DMS79 (cell line): ENCODE measurements at regions not wholly inside any gene's neighbourhood (a gene's known extent, or its start where the extent isn't known, plus 50 kb on each side); places are given as distances from the start of the nearest gene placed in this dataset.
A peak's percentile ranks its signal among the peaks of the same experiment; 100 is the strongest.

Source experiments
- DNase-seq: peaks from one replicate; lab custom pipeline; 2025; lab: John Stamatoyannopoulos, UW

DNA sequence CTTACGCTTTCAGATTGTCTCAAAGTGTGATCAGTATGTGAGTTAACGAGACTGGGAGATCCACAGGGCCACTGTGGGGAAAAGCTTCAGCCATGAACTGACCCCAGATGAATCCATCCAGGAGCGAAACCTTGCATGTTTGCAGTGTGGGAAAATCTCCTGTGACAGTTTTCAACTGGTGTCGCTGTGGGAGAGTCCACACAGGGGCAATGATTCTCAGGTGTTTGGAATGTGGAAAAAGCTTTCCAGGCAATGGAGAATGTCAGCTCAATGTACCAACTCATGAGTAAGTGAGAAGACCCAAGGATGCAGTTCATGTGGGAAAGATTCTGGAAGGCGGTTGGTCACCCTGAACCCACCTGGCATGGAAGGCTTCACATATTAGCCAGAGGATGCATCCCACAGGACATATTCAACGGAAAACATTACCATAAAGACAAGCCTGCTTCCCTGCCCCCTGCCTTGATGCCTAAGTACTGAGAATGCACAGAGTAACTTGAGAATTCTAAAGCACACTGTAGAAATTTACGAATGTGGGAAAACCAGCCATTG lies 204.1 kb upstream of the BMPER start:
- DNase-seq: no peak

- no peak for DNase-seq
Measured at GRCh38 chr7:33701927-33702326, 203.4 kb upstream of the BMPER start.

DNA sequence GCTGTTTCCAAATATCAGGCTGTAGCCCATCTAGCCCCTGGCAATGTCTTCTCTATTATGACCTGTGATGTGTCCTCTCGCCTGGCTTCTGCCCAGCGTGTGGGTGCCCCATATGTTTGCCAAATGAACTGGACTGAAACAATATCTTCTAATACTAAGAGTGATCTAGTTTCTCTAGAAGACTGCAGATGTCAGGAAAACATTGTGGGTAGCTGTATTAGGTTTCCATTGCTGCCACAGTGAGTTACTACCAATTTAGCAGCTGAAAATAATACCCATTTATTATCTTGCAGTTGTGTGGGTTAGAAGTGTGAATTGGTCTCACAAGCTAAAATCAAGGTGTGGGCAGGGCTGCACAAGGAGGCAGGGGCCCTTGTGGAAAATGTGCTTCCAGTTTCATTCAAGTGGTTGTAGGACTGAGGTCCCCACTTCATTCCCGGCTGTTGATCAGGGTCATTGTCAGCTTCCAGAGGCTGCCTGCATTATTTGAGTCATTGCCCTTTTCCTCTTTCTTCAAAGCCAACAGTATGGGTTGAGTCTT lies 202.8 kb upstream of the BMPER start:
- DNase-seq: no peak

- DNase-seq: no peak
Measured at GRCh38 chr7:33705333-33705833, 200.0 kb upstream of the BMPER start.

DNA sequence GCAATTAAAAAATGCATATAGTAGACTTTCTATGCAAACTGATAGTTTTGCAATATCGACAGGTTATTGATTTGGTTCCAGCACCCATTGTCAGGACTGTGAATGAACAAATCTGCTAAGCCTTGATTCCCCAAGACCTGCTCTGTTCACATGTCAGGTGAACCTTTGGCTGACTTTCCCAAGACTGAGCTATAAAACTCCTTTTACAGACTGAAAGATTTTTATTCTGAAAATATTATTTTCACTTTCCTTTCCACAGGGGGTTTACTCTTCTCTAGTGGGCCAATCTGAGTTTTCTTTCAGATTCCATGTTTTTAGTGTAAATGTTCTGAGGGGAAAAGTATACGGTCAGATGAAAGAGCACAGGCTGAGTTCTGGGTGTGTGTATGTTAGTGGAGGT lies 199.2 kb upstream of the BMPER start:
- no peak for DNase-seq

- DNase-seq: no peak
Measured at GRCh38 chr7:33706771-33707200, 198.6 kb upstream of the BMPER start.

DNA sequence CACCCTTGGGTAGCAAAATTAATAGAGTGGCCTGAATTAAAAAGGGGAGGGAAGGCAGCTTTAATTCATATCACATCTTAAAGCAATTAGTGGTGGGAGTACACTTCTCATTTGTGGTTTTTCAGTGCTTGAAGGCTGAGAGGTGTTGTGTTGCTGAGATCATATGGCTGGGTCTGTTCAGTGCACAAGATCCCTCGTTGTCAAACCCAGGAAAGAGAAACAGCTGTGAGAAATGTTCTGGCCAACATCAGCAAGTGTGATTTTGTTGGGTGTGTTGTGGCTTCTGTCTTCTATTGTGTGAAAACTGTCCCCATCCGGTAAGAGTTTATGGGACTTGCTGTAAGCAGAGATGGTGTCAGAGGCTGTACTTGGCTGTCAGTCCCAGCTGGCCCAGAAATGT lies 197.9 kb upstream of the BMPER start:
- DNase-seq: no peak

DNA sequence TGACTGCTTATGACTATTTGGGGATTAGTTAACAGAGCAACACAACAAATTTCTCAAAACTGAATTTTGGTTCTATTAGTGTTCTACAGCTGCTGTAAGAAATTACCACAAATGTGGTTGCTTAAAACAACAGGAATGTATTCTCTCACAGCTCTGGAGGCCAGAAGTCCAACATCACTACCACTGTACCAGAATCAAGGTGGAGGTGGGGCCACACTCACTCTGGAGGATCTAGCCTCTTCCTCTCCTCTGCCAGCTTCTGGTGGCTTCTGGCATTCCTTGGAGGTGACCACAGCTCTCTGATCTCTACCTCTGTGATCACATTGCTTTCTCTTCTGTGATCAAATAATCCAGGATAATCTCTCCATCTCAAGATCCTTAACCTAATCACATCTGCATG lies 194.7 kb upstream of the BMPER start:
- DNase-seq: no peak

GRCh38 chr7:33711231-33712019 lies 193.9 kb upstream of the BMPER start:
- DNase-seq: no peak

- no peak for DNase-seq
Measured at GRCh38 chr7:33712020-33712414, 193.3 kb upstream of the BMPER start.

GRCh38 chr7:33714208-33714607 lies 191.1 kb upstream of the BMPER start:
- DNase-seq: no peak

DNA sequence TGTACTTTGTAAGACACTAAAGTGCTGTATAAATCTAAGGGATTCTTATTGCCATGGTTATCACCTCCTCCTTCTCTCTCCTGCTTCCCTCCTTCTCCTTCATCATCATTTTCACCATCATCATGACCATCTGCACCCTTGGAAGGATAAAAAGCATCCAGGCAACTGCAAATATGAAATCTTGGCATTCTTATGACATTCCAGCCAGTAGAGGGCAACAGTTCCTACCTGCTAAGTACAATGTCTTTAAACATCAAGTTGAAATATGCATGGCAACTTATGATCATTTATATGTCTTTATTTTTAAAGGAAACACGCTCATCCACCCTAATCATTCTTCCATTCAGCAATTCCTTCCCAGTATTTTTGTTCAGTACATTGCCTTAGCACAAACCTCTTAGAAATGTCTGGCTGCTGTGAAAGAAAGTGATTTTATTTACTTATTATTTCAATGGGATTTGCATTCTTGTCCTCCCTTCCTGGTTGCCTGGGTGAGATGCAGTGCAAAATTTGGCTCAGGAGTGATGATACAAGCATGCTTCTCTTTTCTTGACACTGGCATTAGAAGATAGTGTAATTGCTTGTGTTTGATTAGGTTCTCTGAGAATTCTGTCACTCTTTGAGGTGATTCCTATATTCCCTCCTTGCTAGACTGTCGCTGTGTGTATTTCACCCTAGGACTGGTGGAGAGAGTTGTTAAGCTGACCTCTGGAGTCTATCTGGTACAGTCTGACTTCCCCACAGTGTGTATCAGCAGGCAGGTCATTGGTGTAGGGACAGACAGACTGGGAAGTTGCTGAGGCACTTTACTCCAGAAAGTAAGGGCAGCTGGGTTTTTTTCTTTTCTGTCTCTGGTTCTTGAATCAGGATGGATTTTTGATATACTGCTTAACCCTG lies 188.5 kb upstream of the BMPER start:
- no peak for DNase-seq

DNA sequence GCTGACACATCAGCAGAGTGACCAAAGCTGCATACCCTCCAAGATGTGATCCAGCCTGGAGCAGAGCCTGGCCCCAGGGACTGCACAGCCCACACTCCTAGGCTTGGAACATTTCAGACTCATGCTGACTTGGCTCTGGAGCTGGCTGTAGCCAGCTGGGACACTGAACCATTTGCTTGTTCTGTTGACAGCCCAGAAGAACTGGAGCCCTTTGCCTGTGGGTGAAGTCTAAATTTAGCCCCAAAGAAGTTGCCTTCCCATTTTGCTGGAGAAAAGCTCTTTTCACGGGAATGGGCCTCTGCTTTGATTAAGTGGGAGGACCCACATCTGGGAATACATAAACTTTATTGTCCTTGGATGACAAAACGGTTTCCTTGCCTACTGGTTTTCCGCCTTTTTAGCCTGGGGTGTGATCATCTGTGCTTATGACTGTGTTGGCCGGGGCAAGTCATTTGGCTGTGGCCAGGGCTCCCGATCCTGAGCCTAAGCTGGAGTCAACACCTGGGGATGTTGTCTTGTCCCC lies 186.2 kb upstream of the BMPER start:
- no peak for DNase-seq

GRCh38 chr7:33720139-33720538 lies 185.2 kb upstream of the BMPER start:
- no peak for DNase-seq

GRCh38 chr7:33720870-33721269 lies 184.5 kb upstream of the BMPER start:
- peak; percentile 42 for DNase-seq

- no peak for DNase-seq
Measured at GRCh38 chr7:33721895-33722294, 183.4 kb upstream of the BMPER start.

GRCh38 chr7:33722383-33723101 lies 182.8 kb upstream of the BMPER start:
- no peak for DNase-seq

- no peak for DNase-seq
Measured at GRCh38 chr7:33724201-33724600, 181.1 kb upstream of the BMPER start.

GRCh38 chr7:33725111-33726025 lies 180.0 kb upstream of the BMPER start:
- DNase-seq: no peak

- DNase-seq: no peak
Measured at GRCh38 chr7:33726582-33726981, 178.8 kb upstream of the BMPER start.
